ENCODE measurements at regions not wholly inside any gene's neighbourhood (a gene's known extent, or its start where the extent isn't known, plus 50 kb on each side); places are given as distances from the start of the nearest gene placed in this dataset.

DNA sequence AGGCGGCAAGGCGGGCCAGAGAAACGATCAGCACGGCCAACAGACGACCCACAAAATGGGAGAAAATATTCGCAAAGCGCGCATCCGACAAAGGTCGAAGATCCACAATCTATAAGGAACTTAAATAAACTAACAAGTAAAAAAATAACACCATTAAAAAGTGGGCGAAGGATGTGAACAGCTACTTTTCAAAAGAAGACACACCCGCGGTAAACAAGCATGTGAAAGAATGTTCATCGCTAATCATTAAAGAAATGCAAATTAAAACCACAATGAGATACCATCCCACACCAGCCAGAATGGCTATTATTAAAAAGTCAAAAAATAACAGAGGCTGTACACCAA lies 117.8 kb upstream of the SIRPA start:
- TF ChIP-seq POLR2AphosphoS5 (IDR thresholded peaks at IDR 0.05) (no peak), POLR2A (IDR thresholded peaks at IDR 0.05) (no peak)
- TF ChIP-seq, protein P1, sequence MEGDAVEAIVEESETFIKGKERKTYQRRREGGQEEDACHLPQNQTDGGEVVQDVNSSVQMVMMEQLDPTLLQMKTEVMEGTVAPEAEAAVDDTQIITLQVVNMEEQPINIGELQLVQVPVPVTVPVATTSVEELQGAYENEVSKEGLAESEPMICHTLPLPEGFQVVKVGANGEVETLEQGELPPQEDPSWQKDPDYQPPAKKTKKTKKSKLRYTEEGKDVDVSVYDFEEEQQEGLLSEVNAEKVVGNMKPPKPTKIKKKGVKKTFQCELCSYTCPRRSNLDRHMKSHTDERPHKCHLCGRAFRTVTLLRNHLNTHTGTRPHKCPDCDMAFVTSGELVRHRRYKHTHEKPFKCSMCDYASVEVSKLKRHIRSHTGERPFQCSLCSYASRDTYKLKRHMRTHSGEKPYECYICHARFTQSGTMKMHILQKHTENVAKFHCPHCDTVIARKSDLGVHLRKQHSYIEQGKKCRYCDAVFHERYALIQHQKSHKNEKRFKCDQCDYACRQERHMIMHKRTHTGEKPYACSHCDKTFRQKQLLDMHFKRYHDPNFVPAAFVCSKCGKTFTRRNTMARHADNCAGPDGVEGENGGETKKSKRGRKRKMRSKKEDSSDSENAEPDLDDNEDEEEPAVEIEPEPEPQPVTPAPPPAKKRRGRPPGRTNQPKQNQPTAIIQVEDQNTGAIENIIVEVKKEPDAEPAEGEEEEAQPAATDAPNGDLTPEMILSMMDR (IDR thresholded peaks at IDR 0.05), result no peak
